PC-9 (cell line): ENCODE measurements at regions not wholly inside any gene's neighbourhood (a gene's known extent, or its start where the extent isn't known, plus 50 kb on each side); places are given as distances from the start of the nearest gene placed in this dataset.

Source experiments
- EZH2 ChIP-seq: fragments of 200-600 bp; sonication (generic); IDR thresholded peaks from 2 replicates; pipeline ENCODE4 v1.8.0; 2017; ENCODE audit warnings: antibody characterized with exemption, low read depth
- TF ChIP-seq, protein P1 (sequence below): fragments of 200-600 bp; sonication (generic); conservative IDR thresholded peaks from 2 replicates; pipeline ENCODE4 v1.6.1; 2017; ENCODE audit warnings: mixed run types, antibody characterized with exemption, mild to moderate bottlenecking, moderate library complexity

GRCh38 chr21:29434081-29434480 is 135.4 kb downstream of the BACH1 start:
- TF ChIP-seq, protein P1, sequence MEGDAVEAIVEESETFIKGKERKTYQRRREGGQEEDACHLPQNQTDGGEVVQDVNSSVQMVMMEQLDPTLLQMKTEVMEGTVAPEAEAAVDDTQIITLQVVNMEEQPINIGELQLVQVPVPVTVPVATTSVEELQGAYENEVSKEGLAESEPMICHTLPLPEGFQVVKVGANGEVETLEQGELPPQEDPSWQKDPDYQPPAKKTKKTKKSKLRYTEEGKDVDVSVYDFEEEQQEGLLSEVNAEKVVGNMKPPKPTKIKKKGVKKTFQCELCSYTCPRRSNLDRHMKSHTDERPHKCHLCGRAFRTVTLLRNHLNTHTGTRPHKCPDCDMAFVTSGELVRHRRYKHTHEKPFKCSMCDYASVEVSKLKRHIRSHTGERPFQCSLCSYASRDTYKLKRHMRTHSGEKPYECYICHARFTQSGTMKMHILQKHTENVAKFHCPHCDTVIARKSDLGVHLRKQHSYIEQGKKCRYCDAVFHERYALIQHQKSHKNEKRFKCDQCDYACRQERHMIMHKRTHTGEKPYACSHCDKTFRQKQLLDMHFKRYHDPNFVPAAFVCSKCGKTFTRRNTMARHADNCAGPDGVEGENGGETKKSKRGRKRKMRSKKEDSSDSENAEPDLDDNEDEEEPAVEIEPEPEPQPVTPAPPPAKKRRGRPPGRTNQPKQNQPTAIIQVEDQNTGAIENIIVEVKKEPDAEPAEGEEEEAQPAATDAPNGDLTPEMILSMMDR, result no peak
- TF ChIP-seq EZH2, result no peak
